HCT116 (cell line): ENCODE measurements at regions not wholly inside any gene's neighbourhood (a gene's known extent, or its start where the extent isn't known, plus 50 kb on each side); places are given as distances from the start of the nearest gene placed in this dataset.
"Not testable (repeated sequence)": the region's sequence is repeated elsewhere in the genome, so short reads cannot be mapped to it uniquely, and the experiment has no call there.

Experiments used
- ATAC-seq: fragments of 200-7000 bp; cut with Tn5 transposase; 2 replicates; pipeline ENCODE4 v1.9.1; 2020; ENCODE audit warnings: mild to moderate bottlenecking, moderate library complexity
- BruUV-seq: library from RNA; stranded (reverse); fragments of 400-500 nt; replicated peaks from 2 replicates; lab custom pipeline; 2021; lab: Mats Ljungman, UMichigan
- CTCF ChIA-PET: fragments of 300-600 bp; sonication (Branson Sonifier 250); formaldehyde crosslinking; loops from one replicate; lab custom pipeline; 2021; ENCODE audit warnings: antibody characterized with exemption; lab: Charles Lee
- POLR2A ChIA-PET: fragments of 300-600, 350-600 bp; sonication (Branson Sonifier 250); formaldehyde crosslinking; loops from one replicate; lab custom pipeline; 2021; ENCODE audit warnings: antibody characterized with exemption; lab: Charles Lee
- RAD21 ChIA-PET, 2 experiments: fragments of 300-600 bp; sonication (Branson Sonifier 250); formaldehyde crosslinking; loops; one replicate each; lab custom pipeline; 2023; ENCODE audit warnings: low total read pairs in 2 of 2; ENCODE audit not compliant: uncharacterized antibody in 2 of 2, unreplicated experiment in 2 of 2, low non-redundant PET in 1 of 2; lab: Charles Lee
- DNase-seq: peaks from one replicate; pipeline ENCODE4 v3.0.0-alpha.2; 2010; ENCODE audit warnings: low read depth, low spot score
- H2AFZ ChIP-seq: fragments of 200-600 bp; shearing (Covaris generic), sonication (generic); 2 replicates; pipeline ENCODE4 v1.6.1; 2017; ENCODE audit warnings: low read depth, mixed run types, mixed read lengths, antibody characterized with exemption, low read length; ENCODE audit not compliant: poor library complexity, severe bottlenecking
- H3K27ac ChIP-seq: 2 replicates; pipeline ENCODE4 v1.5.1; 2012; ENCODE audit warnings: low read depth, low read length
- H3K27me3 ChIP-seq: fragments of 200-600 bp; sonication (generic); 2 replicates; pipeline ENCODE4 v1.6.1; 2016; ENCODE audit warnings: mixed run types, low read length, mixed read lengths; ENCODE audit not compliant: insufficient read depth
- H3K36me3 ChIP-seq, 2 experiments: fragments of 200-500 bp in 1 of 2; fragments of 200-600 bp in 1 of 2; sonication (Bioruptor generic) in 1 of 2; sonication (generic) in 1 of 2; 2 replicates each; pipeline versions ENCODE4 v1.5.1 to v1.6.1; 2014 to 2016; ENCODE audit warnings: low read length in 2 of 2, inconsistent platforms in 1 of 2, mixed read lengths in 1 of 2, mixed run types in 1 of 2; ENCODE audit not compliant: insufficient read depth in 2 of 2, control insufficient read depth in 1 of 2
- H3K4me1 ChIP-seq, 2 experiments: fragments of 200-600 bp in 1 of 2; sonication (generic) in 1 of 2; 2 replicates each; pipeline versions ENCODE4 v1.5.1 to v1.6.1; 2012 to 2017; ENCODE audit warnings: low read length in 2 of 2, inconsistent platforms in 1 of 2, mild to moderate bottlenecking in 1 of 2, mixed read lengths in 1 of 2, mixed run types in 1 of 2, moderate library complexity in 1 of 2; ENCODE audit not compliant: insufficient read depth in 2 of 2, control insufficient read depth in 1 of 2
- H3K4me2 ChIP-seq: fragments of 200-600 bp; sonication (generic); 2 replicates; pipeline ENCODE4 v1.6.1; 2017; ENCODE audit warnings: mixed run types, low read length, mixed read lengths
- H3K4me3 ChIP-seq, 2 experiments: fragments of 200-600 bp in 1 of 2; sonication (generic) in 1 of 2; replicated peaks in 1 of 2; 2 replicates each; pipeline ENCODE4 v1.5.1; 2011 to 2016; ENCODE audit warnings: low read length in 2 of 2, control low read depth in 1 of 2, low read depth in 1 of 2, mild to moderate bottlenecking in 1 of 2, mixed read lengths in 1 of 2, mixed run types in 1 of 2
- H3K79me2 ChIP-seq: fragments of 200-600 bp; sonication (generic); 2 replicates; pipeline ENCODE4 v1.6.1; 2017; ENCODE audit warnings: mild to moderate bottlenecking, mixed run types, low read length, moderate library complexity, mixed read lengths; ENCODE audit not compliant: insufficient read depth
- H3K9ac ChIP-seq: fragments of 200-600 bp; sonication (generic); 2 replicates; pipeline ENCODE4 v1.6.1; 2016; ENCODE audit warnings: low read length, mixed read lengths
- H3K9me2 ChIP-seq: fragments of 200-600 bp; sonication (generic), shearing (Covaris generic); 2 replicates; pipeline ENCODE4 v1.6.1; 2017; ENCODE audit warnings: mixed run types, mild to moderate bottlenecking, moderate library complexity; ENCODE audit not compliant: insufficient read depth
- H3K9me3 ChIP-seq, 2 experiments: fragments of 200-500 bp in 1 of 2; fragments of 200-600 bp in 1 of 2; sonication (Bioruptor generic) in 1 of 2; sonication (generic) in 1 of 2; 2 replicates each; pipeline ENCODE4 v1.6.1; 2014 to 2017; ENCODE audit warnings: low read length in 2 of 2, mixed read lengths in 2 of 2, inconsistent platforms in 1 of 2, low read depth in 1 of 2, mild to moderate bottlenecking in 1 of 2, mixed run types in 1 of 2, moderate library complexity in 1 of 2; ENCODE audit not compliant: control insufficient read depth in 1 of 2, insufficient read depth in 1 of 2
- H4K20me1 ChIP-seq: fragments of 200-600 bp; sonication (generic), shearing (Covaris generic); 2 replicates; pipeline ENCODE4 v1.6.1; 2017; ENCODE audit warnings: mixed run types, mild to moderate bottlenecking, moderate library complexity; ENCODE audit not compliant: insufficient read depth
- POLR2A ChIP-seq: IDR thresholded peaks from 2 replicates; pipeline ENCODE4 v1.7.0; 2011; ENCODE audit warnings: borderline replicate concordance; ENCODE audit not compliant: insufficient read depth, insufficient read length; ENCODE audit errors: extremely low read depth
- POLR2AphosphoS5 ChIP-seq: IDR thresholded peaks from 2 replicates; pipeline ENCODE4 v1.6.1; 2011; ENCODE audit warnings: mild to moderate bottlenecking, low read depth, low read length, moderate library complexity
- TCF7L2 ChIP-seq: IDR thresholded peaks from 2 replicates; pipeline ENCODE4 v1.7.0; 2011; ENCODE audit warnings: borderline replicate concordance, inconsistent platforms; ENCODE audit not compliant: insufficient read depth, insufficient read length; ENCODE audit errors: extremely low read depth
- intact Hi-C: fragments of 100-400 bp; cut with micrococcal nuclease; formaldehyde crosslinking; loops from 2 replicates; pipeline ENCODE4 v1.10.0; 2022

DNA sequence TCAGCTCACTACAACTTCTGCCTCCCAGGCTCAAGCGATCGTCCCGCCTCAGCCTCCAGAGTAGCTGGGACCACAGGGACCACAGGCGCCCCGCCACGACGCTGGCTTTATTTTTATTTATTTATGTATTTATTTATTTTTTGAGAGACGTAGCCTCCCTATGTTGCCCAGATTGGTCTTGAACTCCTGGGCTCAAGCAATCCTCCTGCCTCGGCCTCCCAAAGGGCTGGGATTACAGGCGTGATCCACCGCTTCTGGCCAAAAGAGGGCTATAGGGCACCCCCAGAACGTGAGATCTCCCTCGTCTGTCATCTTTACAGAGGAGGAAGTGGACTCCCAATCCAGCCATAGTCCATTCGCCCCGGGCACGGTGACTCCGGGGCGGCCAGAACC is 125.1 kb upstream of the PTPN20 start:
- H3K9me3 ChIP-seq, H3K36me3 ChIP-seq, H3K4me1 ChIP-seq, POLR2A ChIA-PET, intact Hi-C loops, H3K27me3 ChIP-seq, H3K9me2 ChIP-seq, H2AFZ ChIP-seq, DNase-seq, RAD21 ChIA-PET, CTCF ChIA-PET, BruUV-seq, H4K20me1 ChIP-seq, H3K79me2 ChIP-seq, ATAC-seq, H3K27ac ChIP-seq: not testable (repeated sequence)
- H3K4me3 ChIP-seq: peak overlapping the region; percentile 39 to 73
- peak overlapping the region; percentile 73; the same call in 1 of the 2 replicates for H3K9ac ChIP-seq
- peak overlapping the region; percentile 81 for H3K4me2 ChIP-seq

GRCh38 chr10:46786518-46787320 is 124.5 kb upstream of the PTPN20 start:
- intact Hi-C loops, CTCF ChIA-PET, H3K9me2 ChIP-seq, H4K20me1 ChIP-seq, POLR2A ChIA-PET, H3K36me3 ChIP-seq, H3K79me2 ChIP-seq, H3K9me3 ChIP-seq, H3K27me3 ChIP-seq, H3K4me1 ChIP-seq, RAD21 ChIA-PET: not testable (repeated sequence)
- ATAC-seq (peak; percentile 94), DNase-seq (peak; percentile 51)
- Histone ChIP-seq H3K4me3 (peak overlapping the region; percentile 64 to 73), H3K9ac (peak overlapping the region; percentile 73), H2AFZ (peak overlapping the region; percentile 61), H3K27ac (peak overlapping the region; percentile 70), H3K4me2 (peak overlapping the region; percentile 81)
- TF ChIP-seq POLR2AphosphoS5 (peak; percentile 72), TCF7L2 (peak; percentile 43), POLR2A (peak; percentile 54)
- BruUV-seq: TSS peak; percentile 80
